Sigmoid colon (tissue), 4 donors: ENCODE measurements at regions not wholly inside any gene's neighbourhood (a gene's known extent, or its start where the extent isn't known, plus 50 kb on each side); places are given as distances from the start of the nearest gene placed in this dataset.

Source experiments
- POLR2A ChIP-seq, 2 donors: fragments of 450-650 bp; IDR thresholded peaks; one replicate each; pipeline ENCODE4 v1.6.1; 2016; ENCODE audit warnings: antibody characterized with exemption in 2 of 2, mild to moderate bottlenecking in 2 of 2, moderate library complexity in 2 of 2
- POLR2AphosphoS5 ChIP-seq, 4 donors: sonication (generic); formaldehyde crosslinking; IDR thresholded peaks; one replicate each; pipeline ENCODE4 v1.6.1; 2017; ENCODE audit warnings: antibody characterized with exemption in 4 of 4
- TF ChIP-seq, protein P1 (sequence below), 4 experiments: fragments of 450-650 bp in 3 of 4; fragments of 200-600 bp in 1 of 4; IDR thresholded peaks; one replicate each; pipeline ENCODE4 v1.5.1; 2016 to 2019; ENCODE audit warnings: antibody characterized with exemption in 4 of 4, mild to moderate bottlenecking in 3 of 4, moderate library complexity in 2 of 4

- TF ChIP-seq, protein P1, sequence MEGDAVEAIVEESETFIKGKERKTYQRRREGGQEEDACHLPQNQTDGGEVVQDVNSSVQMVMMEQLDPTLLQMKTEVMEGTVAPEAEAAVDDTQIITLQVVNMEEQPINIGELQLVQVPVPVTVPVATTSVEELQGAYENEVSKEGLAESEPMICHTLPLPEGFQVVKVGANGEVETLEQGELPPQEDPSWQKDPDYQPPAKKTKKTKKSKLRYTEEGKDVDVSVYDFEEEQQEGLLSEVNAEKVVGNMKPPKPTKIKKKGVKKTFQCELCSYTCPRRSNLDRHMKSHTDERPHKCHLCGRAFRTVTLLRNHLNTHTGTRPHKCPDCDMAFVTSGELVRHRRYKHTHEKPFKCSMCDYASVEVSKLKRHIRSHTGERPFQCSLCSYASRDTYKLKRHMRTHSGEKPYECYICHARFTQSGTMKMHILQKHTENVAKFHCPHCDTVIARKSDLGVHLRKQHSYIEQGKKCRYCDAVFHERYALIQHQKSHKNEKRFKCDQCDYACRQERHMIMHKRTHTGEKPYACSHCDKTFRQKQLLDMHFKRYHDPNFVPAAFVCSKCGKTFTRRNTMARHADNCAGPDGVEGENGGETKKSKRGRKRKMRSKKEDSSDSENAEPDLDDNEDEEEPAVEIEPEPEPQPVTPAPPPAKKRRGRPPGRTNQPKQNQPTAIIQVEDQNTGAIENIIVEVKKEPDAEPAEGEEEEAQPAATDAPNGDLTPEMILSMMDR (IDR thresholded peaks at IDR 0.05) = no peak
- TF ChIP-seq POLR2A (IDR thresholded peaks at IDR 0.05) (no peak), POLR2AphosphoS5 (IDR thresholded peaks at IDR 0.05) (no peak)
These were observed 219.9 kb downstream of the CCNG2 start for GRCh38 chr4:77376788-77377460.
